ENCODE measurements at regions not wholly inside any gene's neighbourhood (a gene's known extent, or its start where the extent isn't known, plus 50 kb on each side); places are given as distances from the start of the nearest gene placed in this dataset.
"Not testable (repeated sequence)": the region's sequence is repeated elsewhere in the genome, so short reads cannot be mapped to it uniquely, and the experiment has no call there.

- TF ChIP-seq CTCF (IDR thresholded peaks at IDR 0.05; ENCODE audit: low read depth, low read length); EZH2phosphoT487 (IDR thresholded peaks at IDR 0.05; ENCODE audit: low read depth): not testable (repeated sequence)
Observed at GRCh38 chr12:24503477-24503876, 445.4 kb downstream of the BCAT1 start.

Measured in OCI-LY3 (cell line).